NCI-H1694 treated with DMSO at 0.1 percent for 48 hours (cell line): ENCODE measurements at regions not wholly inside any gene's neighbourhood (a gene's known extent, or its start where the extent isn't known, plus 50 kb on each side); places are given as distances from the start of the nearest gene placed in this dataset.

ENCODE experiments used
- DNase-seq: peaks from one replicate; lab custom pipeline; 2025; lab: John Stamatoyannopoulos, UW

DNA sequence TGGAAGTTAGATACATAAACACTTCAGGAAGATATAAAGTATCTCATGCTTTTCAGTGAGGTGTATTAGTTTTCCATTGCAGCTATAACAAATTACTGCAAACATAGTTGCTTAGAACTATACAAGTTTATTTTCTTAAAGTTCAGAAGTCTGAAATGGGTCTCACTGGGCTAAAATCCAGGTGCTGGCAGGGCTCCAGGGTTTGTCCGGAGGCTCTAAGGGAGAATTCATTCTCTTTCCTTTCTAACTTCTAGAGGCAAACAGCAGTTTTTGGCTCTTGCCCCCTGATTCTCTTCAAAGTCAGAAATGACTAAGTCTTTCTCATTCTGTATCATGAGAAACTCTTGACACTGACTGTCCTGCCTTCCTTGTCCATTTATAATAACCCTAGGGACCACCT, 138.8 kb downstream of the AASDHPPT start:
- DNase-seq: no peak

GRCh38 chr11:106217456-106217855, 140.0 kb downstream of the AASDHPPT start:
- DNase-seq: no peak

DNA sequence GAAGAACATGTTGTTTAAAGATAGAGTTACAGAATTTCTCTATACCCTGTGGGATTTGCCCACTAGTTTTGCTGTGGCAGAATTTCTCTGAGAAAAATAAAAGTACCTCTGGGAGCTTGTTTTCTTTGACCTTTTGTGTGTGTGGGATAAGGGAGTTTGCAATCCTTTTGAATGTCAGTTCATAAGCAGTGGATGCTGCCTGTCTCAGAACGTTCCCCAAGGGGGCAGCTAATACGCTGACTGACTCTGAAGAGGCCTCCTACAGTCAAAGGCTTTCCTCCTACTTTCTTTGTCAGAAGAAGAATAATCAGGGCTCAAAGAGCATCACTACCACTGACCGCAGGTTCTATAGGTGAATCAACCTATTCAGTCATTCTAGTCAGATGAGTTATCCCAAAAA, 140.6 kb downstream of the AASDHPPT start:
- DNase-seq: no peak

DNA sequence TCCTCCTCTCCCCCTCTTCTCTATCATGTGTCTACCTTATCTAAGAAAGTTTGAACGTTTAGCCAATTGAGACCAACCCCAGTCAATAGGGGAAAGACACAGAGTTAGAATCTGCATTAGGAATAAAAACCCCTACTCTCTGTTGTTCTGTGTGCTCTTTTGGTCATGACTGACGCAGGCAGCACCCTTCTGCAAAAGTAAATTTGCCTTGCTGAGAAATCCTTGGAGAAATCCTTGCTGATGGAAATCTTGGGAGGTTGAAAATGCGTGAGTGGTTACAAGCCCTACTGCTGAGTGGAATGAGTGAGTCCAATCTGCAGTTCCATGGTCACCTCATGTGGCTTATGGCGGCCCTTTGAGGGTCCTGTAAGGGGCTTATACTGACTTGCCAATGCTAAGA, 145.2 kb downstream of the AASDHPPT start:
- DNase-seq: no peak

DNA sequence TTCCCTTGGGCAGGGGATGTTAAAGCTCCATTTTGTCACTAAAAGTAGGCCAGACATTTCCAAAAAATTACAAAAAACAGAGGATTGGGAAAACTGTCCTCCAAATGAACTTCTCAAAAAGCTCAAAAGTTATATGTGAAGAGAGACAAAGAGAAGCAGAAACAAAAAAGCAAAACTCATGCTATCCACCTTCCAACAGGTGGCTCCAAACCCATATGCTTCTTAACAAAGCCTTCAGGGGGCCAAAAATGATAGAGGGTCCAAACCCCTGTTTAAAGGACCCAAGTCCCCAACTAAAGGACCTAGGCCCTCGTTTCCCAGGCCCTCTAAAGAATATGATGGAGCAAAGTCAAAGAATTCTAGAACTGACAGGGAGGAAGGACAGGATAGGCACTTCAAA, 146.7 kb downstream of the AASDHPPT start:
- DNase-seq: no peak

DNA sequence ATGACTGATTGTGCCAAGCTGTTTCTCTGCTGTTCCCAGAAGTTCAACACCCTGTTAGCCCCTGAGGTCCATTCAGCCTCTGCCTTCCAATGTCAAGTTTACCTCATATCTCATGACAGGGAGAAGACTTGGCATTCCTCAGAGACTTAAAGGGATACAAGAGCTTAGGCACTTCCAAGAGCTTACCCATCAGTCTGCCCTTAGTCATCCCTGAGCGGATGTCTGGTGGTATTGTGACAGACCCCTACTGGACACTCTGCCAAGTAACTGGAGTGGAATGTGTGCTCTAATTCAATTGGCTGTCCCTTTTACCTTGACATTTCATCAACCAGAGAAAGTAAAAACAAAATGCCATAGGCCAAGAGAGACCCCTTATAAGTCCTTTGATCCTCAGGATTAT, 151.5 kb downstream of the AASDHPPT start:
- no peak for DNase-seq

DNA sequence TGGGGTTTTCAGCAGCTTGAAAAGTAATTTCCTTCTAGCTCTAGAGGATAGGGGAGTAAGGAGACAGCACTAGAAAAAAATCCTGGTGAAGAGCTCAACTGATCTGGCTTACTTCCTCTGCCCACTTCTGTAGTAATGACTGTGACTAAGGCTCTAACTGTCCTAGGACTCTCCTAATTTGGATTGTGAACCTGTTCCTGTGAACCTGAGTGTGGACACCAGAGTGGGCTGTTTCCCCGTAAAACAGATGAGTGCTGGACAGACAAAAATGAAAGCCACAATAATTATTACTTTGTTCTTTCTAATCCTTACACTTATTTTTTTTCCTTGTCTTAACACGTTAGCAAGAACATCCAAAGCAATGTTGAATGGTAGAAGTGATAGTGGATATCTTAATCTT, 154.1 kb downstream of the AASDHPPT start:
- no peak for DNase-seq

GRCh38 chr11:106233191-106233590, 155.7 kb downstream of the AASDHPPT start:
- no peak for DNase-seq

DNA sequence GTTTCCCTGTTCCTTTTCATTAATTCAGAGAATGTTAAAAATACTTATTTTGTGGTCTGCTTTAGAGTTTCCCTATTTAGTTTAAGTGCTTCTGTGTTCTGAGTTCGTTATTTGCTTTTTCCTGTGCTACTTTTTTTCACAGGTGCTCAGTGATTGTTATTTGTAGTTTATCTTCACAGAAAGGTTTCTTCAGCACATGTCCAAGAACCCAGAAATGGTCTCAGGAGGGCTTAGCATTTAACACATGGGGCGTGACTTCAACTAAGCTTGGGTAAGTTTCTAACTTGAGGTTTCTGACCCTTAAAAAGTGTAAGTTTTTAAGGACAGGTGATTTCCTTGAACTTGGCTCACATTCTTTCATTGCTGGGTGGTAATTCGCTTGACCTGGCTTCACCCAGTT, 157.3 kb downstream of the AASDHPPT start:
- DNase-seq: no peak

- DNase-seq: no peak
These were observed 158.8 kb downstream of the AASDHPPT start for GRCh38 chr11:106236295-106236694.

GRCh38 chr11:106238704-106239360, 161.4 kb downstream of the AASDHPPT start:
- no peak for DNase-seq

GRCh38 chr11:106241601-106242257, 164.3 kb downstream of the AASDHPPT start:
- no peak for DNase-seq

DNA sequence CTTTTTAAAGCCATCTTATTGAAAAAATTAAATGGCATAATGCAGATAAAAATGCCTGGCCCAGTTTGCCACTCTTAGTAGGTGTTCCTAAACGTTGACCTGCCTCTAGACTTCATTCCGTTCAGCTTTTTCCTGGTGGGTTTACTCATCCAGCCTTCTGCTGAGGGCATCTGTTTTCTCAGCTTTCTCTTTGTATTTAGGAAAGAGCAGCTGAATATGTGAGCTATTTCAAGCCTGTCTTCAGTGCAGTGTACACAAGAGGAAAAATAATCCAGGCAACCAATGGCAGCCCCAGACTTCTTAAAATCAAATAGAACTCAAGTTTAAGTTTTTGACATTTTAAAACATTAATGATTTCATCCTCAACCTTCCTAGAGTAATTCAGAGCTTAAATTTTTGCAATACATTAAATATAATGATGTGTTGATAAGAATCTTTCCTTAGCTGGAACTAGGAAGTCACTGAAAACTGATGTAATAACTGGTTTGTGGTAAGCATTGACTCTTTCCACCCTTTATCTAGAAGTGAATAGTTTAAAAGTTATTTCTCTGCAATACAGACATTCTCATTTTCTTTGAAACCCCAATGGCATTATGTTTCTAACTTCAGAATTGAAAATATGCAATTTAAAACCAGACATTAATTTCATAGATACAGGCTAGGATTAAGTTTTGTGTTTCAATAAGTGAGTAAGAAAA, 165.4 kb downstream of the AASDHPPT start:
- DNase-seq: no peak

DNA sequence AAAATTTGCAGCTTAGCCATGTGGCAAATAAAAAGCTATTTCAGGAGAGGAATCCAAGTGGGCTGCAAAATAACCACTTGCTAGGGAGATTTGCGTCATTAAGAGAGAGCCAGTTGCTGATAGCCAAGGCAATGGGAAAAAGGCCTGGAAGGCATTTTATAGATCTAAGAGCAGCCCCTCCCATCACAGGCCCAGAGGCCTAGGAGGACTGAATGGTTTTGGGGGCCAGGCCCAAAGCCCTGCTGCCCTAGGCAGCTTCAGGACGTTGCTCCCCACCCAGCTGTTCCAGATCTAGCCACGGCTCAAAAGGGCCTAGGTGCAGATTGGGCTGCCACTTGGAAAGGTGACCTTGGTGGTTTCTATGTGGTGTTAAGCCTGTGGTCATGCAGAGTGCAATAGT, 169.0 kb downstream of the AASDHPPT start:
- no peak for DNase-seq

GRCh38 chr11:106249617-106250239, 172.3 kb downstream of the AASDHPPT start:
- DNase-seq: no peak

- no peak for DNase-seq
These were observed 185.4 kb downstream of the AASDHPPT start for GRCh38 chr11:106262852-106263251.

DNA sequence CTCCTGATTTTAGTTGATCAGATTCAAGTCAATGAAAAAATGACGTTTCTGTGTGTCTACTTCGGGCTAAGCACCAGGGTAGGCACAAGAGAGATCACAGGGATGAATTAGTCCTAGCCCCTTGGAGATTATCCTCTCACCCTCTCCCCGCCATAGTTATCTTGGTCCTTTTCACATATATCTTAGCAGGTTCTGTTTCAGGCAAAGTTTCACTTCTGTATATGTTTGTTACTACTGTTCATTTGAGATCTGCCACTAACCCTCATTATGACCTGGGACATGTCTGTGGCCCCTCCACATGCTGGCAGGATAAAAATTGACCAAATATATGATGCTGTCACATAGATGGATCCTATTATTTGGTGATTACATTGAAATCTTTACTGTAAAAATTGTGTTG, 186.1 kb downstream of the AASDHPPT start:
- DNase-seq: no peak

DNA sequence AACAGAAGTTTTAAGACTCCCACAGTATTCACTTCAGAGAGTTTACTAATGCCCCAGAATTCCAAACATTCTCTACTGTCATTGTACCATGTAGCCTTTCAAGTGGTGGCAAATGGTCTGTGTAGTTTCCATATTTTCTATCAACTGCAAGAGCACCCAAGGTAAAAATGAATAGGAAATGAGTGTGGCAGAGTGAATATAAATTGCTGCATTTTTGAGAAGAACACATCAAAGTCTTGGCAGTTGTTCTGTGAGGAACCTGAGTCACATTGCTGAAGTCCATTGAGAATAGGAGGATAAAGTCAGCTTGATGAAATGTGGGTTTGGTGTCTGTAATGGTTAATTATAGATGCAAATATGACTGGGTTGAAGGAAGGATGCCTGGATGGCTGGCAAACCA, 193.6 kb downstream of the AASDHPPT start:
- no peak for DNase-seq

- DNase-seq: no peak
These were observed 194.2 kb downstream of the AASDHPPT start for GRCh38 chr11:106271686-106272085.

GRCh38 chr11:106275151-106275550, 197.7 kb downstream of the AASDHPPT start:
- DNase-seq: no peak

DNA sequence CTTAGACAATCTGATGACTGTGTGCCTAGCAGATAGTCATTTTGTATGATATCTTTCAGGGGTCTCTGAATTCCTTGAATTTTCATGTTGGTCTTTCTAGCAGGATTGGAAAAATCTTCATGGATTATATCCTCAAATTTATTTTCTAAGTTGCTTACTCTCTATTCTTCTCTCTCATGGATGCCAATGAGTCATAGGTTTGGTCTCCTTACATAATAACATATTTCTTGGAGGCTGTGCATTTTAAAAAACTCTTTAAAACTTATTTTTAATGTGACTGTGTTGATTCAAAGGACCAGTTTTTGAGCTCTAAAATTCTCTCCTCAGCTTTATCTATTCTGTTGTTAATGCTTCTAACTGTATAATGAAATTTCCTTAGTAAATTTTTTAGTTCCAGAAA, 198.7 kb downstream of the AASDHPPT start:
- DNase-seq: no peak

- DNase-seq: no peak
These were observed 199.5 kb downstream of the AASDHPPT start for GRCh38 chr11:106276859-106277436.

DNA sequence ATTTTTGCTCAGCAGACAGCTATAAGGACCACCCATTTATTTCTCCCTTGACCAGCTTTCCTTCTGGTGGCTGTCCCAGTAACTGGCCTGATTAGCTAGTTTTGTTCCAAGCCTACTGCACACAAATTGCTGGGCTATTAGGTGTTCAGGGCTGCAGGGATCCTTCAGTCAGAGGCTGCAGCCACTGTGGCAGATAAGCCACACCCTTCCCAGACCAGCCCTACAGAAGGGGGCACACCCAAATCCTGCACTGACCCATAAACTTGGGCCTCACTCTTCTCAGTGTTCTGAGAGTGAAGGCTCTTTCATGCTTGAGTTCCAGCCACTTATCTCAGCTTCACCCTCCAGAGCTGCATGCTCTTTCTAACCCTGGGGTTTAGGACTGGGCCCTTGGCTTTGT, 200.0 kb downstream of the AASDHPPT start:
- DNase-seq: no peak
